GM12878 (cell line): ENCODE measurements at regions not wholly inside any gene's neighbourhood (a gene's known extent, or its start where the extent isn't known, plus 50 kb on each side); places are given as distances from the start of the nearest gene placed in this dataset.

ENCODE experiments used
- ATAC-seq: fragments of 200-7000 bp; cut with Tn5 transposase; 3 replicates; pipeline ENCODE4 v1.9.1; 2020; ENCODE audit warnings: mild to moderate bottlenecking, moderate library complexity
- BruUV-seq: library from RNA; stranded (reverse); fragments of 400-500 nt; replicated peaks from 2 replicates; lab custom pipeline; 2021; lab: Mats Ljungman, UMichigan
- CTCF ChIA-PET: fragments of 300-600 bp; sonication (Branson Sonifier 250); formaldehyde crosslinking; extraction: SDS; loops from one replicate; lab custom pipeline; 2021; ENCODE audit warnings: inconsistent platforms; lab: Yijun Ruan, JAX
- POLR2A ChIA-PET: fragments of 350-600 bp; formaldehyde crosslinking; extraction: SDS; loops from one replicate; lab custom pipeline; 2021; ENCODE audit warnings: inconsistent platforms; lab: Charles Lee
- RAD21 ChIA-PET: fragments of 300-600 bp; sonication (Branson Sonifier 250); formaldehyde crosslinking; loops from one replicate; lab custom pipeline; 2023; ENCODE audit warnings: antibody characterized with exemption; ENCODE audit not compliant: unreplicated experiment; lab: Charles Lee
- SMC1A ChIA-PET: fragments of 300-600 bp; sonication (Branson Sonifier 250); formaldehyde crosslinking; loops from one replicate; lab custom pipeline; 2023; ENCODE audit not compliant: unreplicated experiment, uncharacterized antibody; lab: Charles Lee
- DNase-seq: peaks from one replicate; pipeline ENCODE4 v3.0.0-alpha.2; 2011; ENCODE audit warnings: low read depth, low spot score
- FAIRE-seq: peaks from 3 replicates; lab custom pipeline; 2011; peaks lifted over from hg19 to GRCh38; lab: Jason Lieb, UNC
- H2AFZ ChIP-seq: 2 replicates; pipeline ENCODE4 v1.6.0; 2011; ENCODE audit warnings: low read depth, low read length, control low read depth; ENCODE audit not compliant: control insufficient read depth
- H3K27ac ChIP-seq: 2 replicates; pipeline ENCODE4 v1.5.1; 2011; ENCODE audit warnings: control low read depth; ENCODE audit not compliant: control insufficient read depth, insufficient read depth
- H3K27me3 ChIP-seq, 2 experiments: replicated peaks in 1 of 2; 2 replicates each; pipeline versions ENCODE4 v1.6.0 to v1.6.1; 2011; ENCODE audit warnings: low read length in 1 of 2; ENCODE audit not compliant: control insufficient read depth in 2 of 2, insufficient read depth in 2 of 2
- H3K36me3 ChIP-seq, 2 experiments: 2 replicates each; pipeline ENCODE4 v1.5.1; 2011; ENCODE audit warnings: low read length in 1 of 2; ENCODE audit not compliant: control insufficient read depth in 2 of 2, insufficient read depth in 2 of 2
- H3K4me1 ChIP-seq: 2 replicates; pipeline ENCODE4 v1.6.1; 2011; ENCODE audit warnings: mild to moderate bottlenecking, low read length, moderate library complexity, mixed read lengths; ENCODE audit not compliant: control insufficient read depth, insufficient read depth
- H3K4me2 ChIP-seq: 2 replicates; pipeline ENCODE4 v1.6.0; 2011; ENCODE audit warnings: control low read depth; ENCODE audit not compliant: control insufficient read depth, insufficient read depth
- H3K4me3 ChIP-seq: fragments of 200-600 bp; sonication (generic); 2 replicates; pipeline ENCODE4 v1.5.1; 2016
- H3K79me2 ChIP-seq: 2 replicates; pipeline ENCODE4 v1.6.0; 2011; ENCODE audit warnings: low read length; ENCODE audit not compliant: control insufficient read depth, insufficient read depth
- H3K9ac ChIP-seq: 2 replicates; pipeline ENCODE4 v1.8.0; 2011; ENCODE audit warnings: low read length, control low read depth, mixed read lengths; ENCODE audit not compliant: control insufficient read depth, insufficient read depth
- H3K9me3 ChIP-seq: replicated peaks from 3 replicates; pipeline ENCODE4 v1.5.1; 2011; ENCODE audit warnings: mild to moderate bottlenecking, low read length; ENCODE audit not compliant: control insufficient read depth, insufficient read depth
- H4K20me1 ChIP-seq: 2 replicates; pipeline ENCODE4 v1.6.0; 2011; ENCODE audit not compliant: control insufficient read depth, insufficient read depth
- WGBS: methylation state at CpG from one replicate; pipeline ENCODE4 v1.1.6; 2016; ENCODE audit warnings: low lambda C conversion rate; ENCODE audit not compliant: insufficient replicate concordance, insufficient coverage; ENCODE audit errors: missing lambda C conversion rate; 5-methylcytosine and 5-hydroxymethylcytosine counted together
- in situ Hi-C: fragments of 300-500 bp; cut with MboI; formaldehyde crosslinking; loops from 9 replicates; pipeline ENCODE4 v1.14.3; 2018; ENCODE audit warnings: mixed read lengths
- intact Hi-C: fragments of 100-400 bp; cut with micrococcal nuclease; formaldehyde crosslinking; loops from one replicate; pipeline ENCODE4 v1.14.2; 2022; ENCODE audit not compliant: unreplicated experiment
- TF ChIP-seq, protein P1 (sequence below): IDR thresholded peaks from 2 replicates; pipeline ENCODE4 v1.6.1; 2011; ENCODE audit warnings: borderline replicate concordance, low read depth, mild to moderate bottlenecking, moderate library complexity, low read length; ENCODE audit not compliant: insufficient read depth, poor library complexity, severe bottlenecking
- TF ChIP-seq, protein P2 (sequence below): fragments of 450-650 bp; IDR thresholded peaks from 2 replicates; pipeline ENCODE4 v1.6.1; 2017; ENCODE audit warnings: antibody characterized with exemption, mild to moderate bottlenecking, moderate library complexity
- TF ChIP-seq, protein P3 (sequence below): IDR thresholded peaks from 2 replicates; pipeline ENCODE4 v1.6.1; 2012; ENCODE audit warnings: low read length, inconsistent platforms

DNA sequence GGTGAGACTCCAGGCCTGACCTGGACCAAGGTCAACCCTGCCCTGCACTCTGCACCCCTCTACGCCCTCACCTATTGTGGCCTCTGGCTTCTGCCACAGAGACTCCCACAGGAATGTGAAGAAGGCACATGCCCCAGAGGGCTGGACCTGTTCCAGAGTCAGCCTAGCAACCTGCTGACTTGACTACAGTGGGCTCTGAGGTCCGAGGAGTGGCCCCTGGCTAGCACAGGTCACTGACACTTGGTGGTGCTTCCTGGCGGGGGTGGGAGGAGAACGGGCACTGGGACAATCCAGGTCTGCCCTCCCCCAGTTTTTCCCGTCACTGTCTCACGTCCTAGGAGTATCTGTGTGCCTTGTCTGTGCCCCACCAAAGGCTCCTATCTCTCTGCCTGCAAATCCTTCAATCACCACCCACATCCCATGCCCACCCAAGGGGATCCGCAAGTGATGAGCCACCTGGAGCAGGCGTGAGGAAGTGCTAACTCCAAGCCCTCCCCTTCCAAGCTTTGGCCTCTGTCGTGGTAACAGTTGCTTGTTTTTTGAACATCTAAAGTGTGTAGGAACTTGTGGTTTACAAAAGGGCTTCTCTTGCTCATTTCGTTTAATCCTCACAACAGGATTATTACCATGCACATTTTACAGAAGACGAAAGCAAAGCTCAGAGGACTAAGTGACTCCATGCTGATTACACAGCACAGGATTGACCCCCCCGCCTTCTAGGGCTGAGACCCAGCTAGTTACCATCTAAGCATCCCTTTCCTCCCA, 86.2 kb downstream of the MCFD2 start:
- RAD21 ChIA-PET, result no interaction called here

More for the DNA sequence above, 86.2 kb downstream of the MCFD2 start:
- no peak for DNase-seq
- in situ Hi-C loops, result no loop called here
- Histone ChIP-seq H3K27ac (no peak overlapping the region), H3K4me1 (no peaks in the 10 kb centered on the region), H3K9me3 (no peaks in the 10 kb centered on the region), H2AFZ (no peak overlapping the region), H3K79me2 (no peaks in the 10 kb centered on the region), H3K4me3 (no peak overlapping the region), H3K4me2 (no peak overlapping the region), H3K27me3 (peaks cover 0 to 7% of the 10 kb centered on the region in 2 experiments; a peak in 3 of 4 replicates), H3K9ac (no peak overlapping the region), H3K36me3 (no peaks in the 10 kb centered on the region), H4K20me1 (no peaks in the 10 kb centered on the region)
- TF ChIP-seq, protein P1, sequence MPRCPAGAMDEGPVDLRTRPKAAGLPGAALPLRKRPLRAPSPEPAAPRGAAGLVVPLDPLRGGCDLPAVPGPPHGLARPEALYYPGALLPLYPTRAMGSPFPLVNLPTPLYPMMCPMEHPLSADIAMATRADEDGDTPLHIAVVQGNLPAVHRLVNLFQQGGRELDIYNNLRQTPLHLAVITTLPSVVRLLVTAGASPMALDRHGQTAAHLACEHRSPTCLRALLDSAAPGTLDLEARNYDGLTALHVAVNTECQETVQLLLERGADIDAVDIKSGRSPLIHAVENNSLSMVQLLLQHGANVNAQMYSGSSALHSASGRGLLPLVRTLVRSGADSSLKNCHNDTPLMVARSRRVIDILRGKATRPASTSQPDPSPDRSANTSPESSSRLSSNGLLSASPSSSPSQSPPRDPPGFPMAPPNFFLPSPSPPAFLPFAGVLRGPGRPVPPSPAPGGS, result no peak
- TF ChIP-seq, protein P2, sequence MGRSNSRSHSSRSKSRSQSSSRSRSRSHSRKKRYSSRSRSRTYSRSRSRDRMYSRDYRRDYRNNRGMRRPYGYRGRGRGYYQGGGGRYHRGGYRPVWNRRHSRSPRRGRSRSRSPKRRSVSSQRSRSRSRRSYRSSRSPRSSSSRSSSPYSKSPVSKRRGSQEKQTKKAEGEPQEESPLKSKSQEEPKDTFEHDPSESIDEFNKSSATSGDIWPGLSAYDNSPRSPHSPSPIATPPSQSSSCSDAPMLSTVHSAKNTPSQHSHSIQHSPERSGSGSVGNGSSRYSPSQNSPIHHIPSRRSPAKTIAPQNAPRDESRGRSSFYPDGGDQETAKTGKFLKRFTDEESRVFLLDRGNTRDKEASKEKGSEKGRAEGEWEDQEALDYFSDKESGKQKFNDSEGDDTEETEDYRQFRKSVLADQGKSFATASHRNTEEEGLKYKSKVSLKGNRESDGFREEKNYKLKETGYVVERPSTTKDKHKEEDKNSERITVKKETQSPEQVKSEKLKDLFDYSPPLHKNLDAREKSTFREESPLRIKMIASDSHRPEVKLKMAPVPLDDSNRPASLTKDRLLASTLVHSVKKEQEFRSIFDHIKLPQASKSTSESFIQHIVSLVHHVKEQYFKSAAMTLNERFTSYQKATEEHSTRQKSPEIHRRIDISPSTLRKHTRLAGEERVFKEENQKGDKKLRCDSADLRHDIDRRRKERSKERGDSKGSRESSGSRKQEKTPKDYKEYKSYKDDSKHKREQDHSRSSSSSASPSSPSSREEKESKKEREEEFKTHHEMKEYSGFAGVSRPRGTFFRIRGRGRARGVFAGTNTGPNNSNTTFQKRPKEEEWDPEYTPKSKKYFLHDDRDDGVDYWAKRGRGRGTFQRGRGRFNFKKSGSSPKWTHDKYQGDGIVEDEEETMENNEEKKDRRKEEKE, result no peak
- TF ChIP-seq, protein P3, sequence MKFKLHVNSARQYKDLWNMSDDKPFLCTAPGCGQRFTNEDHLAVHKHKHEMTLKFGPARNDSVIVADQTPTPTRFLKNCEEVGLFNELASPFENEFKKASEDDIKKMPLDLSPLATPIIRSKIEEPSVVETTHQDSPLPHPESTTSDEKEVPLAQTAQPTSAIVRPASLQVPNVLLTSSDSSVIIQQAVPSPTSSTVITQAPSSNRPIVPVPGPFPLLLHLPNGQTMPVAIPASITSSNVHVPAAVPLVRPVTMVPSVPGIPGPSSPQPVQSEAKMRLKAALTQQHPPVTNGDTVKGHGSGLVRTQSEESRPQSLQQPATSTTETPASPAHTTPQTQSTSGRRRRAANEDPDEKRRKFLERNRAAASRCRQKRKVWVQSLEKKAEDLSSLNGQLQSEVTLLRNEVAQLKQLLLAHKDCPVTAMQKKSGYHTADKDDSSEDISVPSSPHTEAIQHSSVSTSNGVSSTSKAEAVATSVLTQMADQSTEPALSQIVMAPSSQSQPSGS, result no peak
- ChIA-PET SMC1A (interaction anchor here (1.3 kb wide), 1 partner anchor 10 kb away, joined by 4 read pairs; no protein-coding TSS in a partner anchor), CTCF (no interaction called here), POLR2A (no interaction called here)
- FAIRE-seq, result no peak
- WGBS, result 11% methylated on average over 12 of the region's 12 CpGs
- intact Hi-C loops, result no loop called here
- no TSS peak for BruUV-seq
- ATAC-seq, result no peak
